GM23248 (cell line): ENCODE measurements at regions not wholly inside any gene's neighbourhood (a gene's known extent, or its start where the extent isn't known, plus 50 kb on each side); places are given as distances from the start of the nearest gene placed in this dataset.
A peak's percentile ranks its signal among the peaks of the same experiment; 100 is the strongest.
"Not testable (repeated sequence)": the region's sequence is repeated elsewhere in the genome, so short reads cannot be mapped to it uniquely, and the experiment has no call there.

Experiments
- DNase-seq: peaks from one replicate; pipeline ENCODE4 v3.0.0-alpha.2; 2015
- H2AFZ ChIP-seq: fragments of 200-600 bp; sonication (generic); 2 replicates; pipeline ENCODE4 v1.6.1; 2016; ENCODE audit warnings: antibody characterized with exemption
- H3F3A ChIP-seq: fragments of 200-600 bp; sonication (generic); 2 replicates; pipeline ENCODE4 v1.6.1; 2016; ENCODE audit warnings: mild to moderate bottlenecking, antibody characterized with exemption, mixed run types; ENCODE audit not compliant: insufficient read depth
- H3K27ac ChIP-seq: fragments of 200-600 bp; sonication (generic); 2 replicates; pipeline ENCODE4 v1.5.1; 2016; ENCODE audit warnings: mild to moderate bottlenecking
- H3K27me3 ChIP-seq: fragments of 200-600 bp; sonication (generic); replicated peaks from 2 replicates; pipeline ENCODE4 v1.6.1; 2016; ENCODE audit warnings: mild to moderate bottlenecking; ENCODE audit not compliant: insufficient read depth
- H3K36me3 ChIP-seq: fragments of 200-600 bp; sonication (generic); 2 replicates; pipeline ENCODE4 v1.6.1; 2016; ENCODE audit warnings: low read depth, mild to moderate bottlenecking
- H3K4me1 ChIP-seq: fragments of 200-600 bp; sonication (generic); 2 replicates; pipeline ENCODE4 v1.6.1; 2016; ENCODE audit warnings: mild to moderate bottlenecking; ENCODE audit not compliant: insufficient read depth
- H3K4me2 ChIP-seq: fragments of 200-600 bp; sonication (generic); one replicate; pipeline ENCODE4 v1.6.1; 2016; ENCODE audit warnings: mild to moderate bottlenecking; ENCODE audit not compliant: unreplicated experiment
- H3K4me3 ChIP-seq: fragments of 200-600 bp; sonication (generic); 2 replicates; pipeline ENCODE4 v1.5.1; 2016; ENCODE audit warnings: mild to moderate bottlenecking
- H3K79me2 ChIP-seq: fragments of 200-600 bp; sonication (generic); 2 replicates; pipeline ENCODE4 v1.6.1; 2016; ENCODE audit warnings: mild to moderate bottlenecking; ENCODE audit not compliant: insufficient read depth
- H3K9ac ChIP-seq: fragments of 200-600 bp; sonication (generic); 2 replicates; pipeline ENCODE4 v1.6.1; 2016; ENCODE audit warnings: mild to moderate bottlenecking
- H3K9me2 ChIP-seq: fragments of 200-600 bp; sonication (generic); 2 replicates; pipeline ENCODE4 v1.6.1; 2016; ENCODE audit warnings: mixed run types, mild to moderate bottlenecking, moderate library complexity; ENCODE audit not compliant: insufficient read depth
- H3K9me3 ChIP-seq: fragments of 200-600 bp; sonication (generic); one replicate; pipeline ENCODE4 v1.6.1; 2017; ENCODE audit warnings: low read depth
- H4K20me1 ChIP-seq: fragments of 200-600 bp; sonication (generic); 2 replicates; pipeline ENCODE4 v1.6.0; 2016; ENCODE audit not compliant: insufficient read depth
- WGBS, 2 experiments: methylation state at CpG; one replicate each; pipeline ENCODE4 v1.1.6; 2015 to 2017; ENCODE audit warnings: low lambda C conversion rate in 2 of 2, low coverage in 1 of 2; ENCODE audit errors: missing lambda C conversion rate in 2 of 2; 5-methylcytosine and 5-hydroxymethylcytosine counted together
- in situ Hi-C: fragments of 300-500 bp; cut with MboI; formaldehyde crosslinking; loops from 2 replicates; pipeline ENCODE4 v1.15.0; 2020

DNA sequence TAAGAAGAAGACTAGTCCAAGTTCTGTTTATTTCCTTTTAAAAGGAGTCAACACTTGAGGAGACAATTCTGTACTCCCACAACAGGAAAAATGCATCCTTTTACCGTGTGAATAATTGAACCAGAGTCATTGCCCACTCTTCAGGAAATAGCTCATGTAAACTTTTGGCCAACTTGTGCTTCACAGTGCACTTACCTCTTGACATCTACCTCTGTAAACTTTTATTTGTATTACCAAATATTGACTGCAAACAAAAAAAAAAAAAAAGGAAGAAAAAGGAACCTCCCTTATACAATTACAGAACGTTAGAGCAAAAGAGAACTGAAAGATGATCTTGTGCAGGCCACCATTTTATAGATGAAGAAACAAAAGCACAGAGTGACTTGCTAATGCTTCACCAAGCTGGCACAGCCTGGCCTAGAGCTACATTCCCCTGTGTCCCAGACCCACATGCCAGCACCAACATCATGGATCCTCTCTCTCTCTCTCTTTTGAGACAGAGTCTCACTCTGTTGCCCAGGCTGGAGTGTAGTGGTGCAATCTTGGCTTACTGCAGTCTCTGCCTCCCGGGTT lies 107.3 kb upstream of the NBPF19 start:
- H3K79me2 ChIP-seq, H3K27me3 ChIP-seq, H3K9me2 ChIP-seq, H3K9ac ChIP-seq, H3K4me2 ChIP-seq, H4K20me1 ChIP-seq, H3F3A ChIP-seq, H3K36me3 ChIP-seq, H3K27ac ChIP-seq, H3K9me3 ChIP-seq, in situ Hi-C loops, H2AFZ ChIP-seq, H3K4me1 ChIP-seq, H3K4me3 ChIP-seq: not testable (repeated sequence)
- WGBS, 2 experiments: 27 to 62% methylated on average over 1 of the region's 3 CpGs
- peak; percentile 0 for DNase-seq

DNA sequence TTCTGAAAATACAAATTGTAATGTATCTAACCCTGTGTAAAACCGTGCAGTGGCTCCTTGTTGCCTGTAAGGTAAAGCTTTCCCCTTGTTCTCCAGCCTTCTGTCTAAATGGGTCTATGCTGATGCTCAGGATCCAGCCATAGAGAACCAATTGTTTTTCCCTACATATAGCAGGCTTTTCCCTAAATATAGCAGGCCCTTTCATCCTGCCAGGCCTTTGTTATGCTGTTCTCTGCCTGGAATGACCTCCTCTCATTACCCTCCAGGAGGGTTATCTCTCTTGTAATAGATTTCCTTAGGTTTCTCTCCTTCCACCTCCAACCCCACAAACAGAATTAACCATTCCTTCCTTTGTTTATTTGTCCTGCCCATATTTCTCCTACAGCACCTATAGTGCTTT lies 106.5 kb upstream of the NBPF19 start:
- H3K4me2 ChIP-seq, H3K27ac ChIP-seq, H3K79me2 ChIP-seq, in situ Hi-C loops, DNase-seq, H3F3A ChIP-seq, H4K20me1 ChIP-seq, H3K9ac ChIP-seq, H3K4me3 ChIP-seq, H3K27me3 ChIP-seq, H3K9me3 ChIP-seq, H3K36me3 ChIP-seq, H3K4me1 ChIP-seq, H3K9me2 ChIP-seq, H2AFZ ChIP-seq: not testable (repeated sequence)
- 81 to 86% methylated on average over 1 of the region's 1 CpG for WGBS, 2 experiments

GRCh38 chr1:149369081-149369480 lies 105.8 kb upstream of the NBPF19 start:
- H3K27ac ChIP-seq, H3K79me2 ChIP-seq, DNase-seq, H4K20me1 ChIP-seq, H3K9me3 ChIP-seq, H3K9ac ChIP-seq, H3K4me1 ChIP-seq, H3K27me3 ChIP-seq, H3F3A ChIP-seq, H3K9me2 ChIP-seq, H3K4me3 ChIP-seq, H3K36me3 ChIP-seq, H2AFZ ChIP-seq, H3K4me2 ChIP-seq, in situ Hi-C loops: not testable (repeated sequence)
- no CpG with 5 or more reads among the region's 1 CpG for WGBS, 2 experiments

GRCh38 chr1:149371955-149372354 lies 102.9 kb upstream of the NBPF19 start:
- H3F3A ChIP-seq, H3K4me3 ChIP-seq, in situ Hi-C loops, H3K9me3 ChIP-seq, H3K4me2 ChIP-seq, H3K36me3 ChIP-seq, H2AFZ ChIP-seq, H3K27ac ChIP-seq, H4K20me1 ChIP-seq, H3K79me2 ChIP-seq, H3K27me3 ChIP-seq, H3K9ac ChIP-seq, DNase-seq, H3K9me2 ChIP-seq, H3K4me1 ChIP-seq: not testable (repeated sequence)
- 6 to 7% methylated on average over 3 of the region's 4 CpGs for WGBS, 2 experiments

DNA sequence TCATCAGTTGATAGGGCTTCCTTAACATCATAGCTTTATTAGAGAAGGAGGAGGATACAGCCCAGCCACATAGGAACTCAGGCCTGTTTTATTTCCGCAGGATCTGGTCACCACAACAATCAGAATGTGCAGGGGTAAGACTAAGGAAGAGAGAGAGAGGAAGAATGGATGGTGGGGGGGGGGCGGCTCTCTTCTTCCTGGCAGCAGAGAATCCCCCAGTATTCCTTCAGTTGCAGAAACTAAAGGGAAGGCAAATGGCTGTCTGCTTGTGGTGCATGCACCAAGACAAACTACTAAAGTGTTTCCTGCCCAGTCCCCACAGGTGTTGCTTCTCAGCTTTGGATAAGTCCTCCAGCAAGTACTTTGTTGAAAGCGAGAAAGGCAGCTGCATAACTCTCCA lies 96.4 kb upstream of the NBPF19 start:
- H3K4me1 ChIP-seq, DNase-seq, H3K36me3 ChIP-seq, in situ Hi-C loops, H3K9me3 ChIP-seq, H3K9ac ChIP-seq, H2AFZ ChIP-seq, H3K79me2 ChIP-seq, H3F3A ChIP-seq, H3K4me3 ChIP-seq, H3K27me3 ChIP-seq, H3K4me2 ChIP-seq, H4K20me1 ChIP-seq, H3K9me2 ChIP-seq: not testable (repeated sequence)
- H3K27ac ChIP-seq: 0 out of 2 replicates have a peak overlapping the region, but pooled peaks have one; percentile 6
- WGBS, 2 experiments: 24 to 27% methylated on average over 1 to 3 of the region's 3 CpGs

GRCh38 chr1:149390173-149390926 lies 84.5 kb upstream of the NBPF19 start:
- H3K4me2 ChIP-seq, H3K27me3 ChIP-seq, H2AFZ ChIP-seq, H4K20me1 ChIP-seq, H3K36me3 ChIP-seq, H3K4me1 ChIP-seq, H3K9me3 ChIP-seq, H3K9me2 ChIP-seq, in situ Hi-C loops, H3F3A ChIP-seq: not testable (repeated sequence)
- Histone ChIP-seq H3K9ac (peak overlapping the region; percentile 75), H3K79me2 (peaks cover 24% of the 10 kb centered on the region), H3K4me3 (peak overlapping the region; percentile 72), H3K27ac (peak overlapping the region; percentile 51)
- 0% methylated on average over 14 to 17 of the region's 69 CpGs for WGBS, 2 experiments
- DNase-seq: peak; percentile 54

DNA sequence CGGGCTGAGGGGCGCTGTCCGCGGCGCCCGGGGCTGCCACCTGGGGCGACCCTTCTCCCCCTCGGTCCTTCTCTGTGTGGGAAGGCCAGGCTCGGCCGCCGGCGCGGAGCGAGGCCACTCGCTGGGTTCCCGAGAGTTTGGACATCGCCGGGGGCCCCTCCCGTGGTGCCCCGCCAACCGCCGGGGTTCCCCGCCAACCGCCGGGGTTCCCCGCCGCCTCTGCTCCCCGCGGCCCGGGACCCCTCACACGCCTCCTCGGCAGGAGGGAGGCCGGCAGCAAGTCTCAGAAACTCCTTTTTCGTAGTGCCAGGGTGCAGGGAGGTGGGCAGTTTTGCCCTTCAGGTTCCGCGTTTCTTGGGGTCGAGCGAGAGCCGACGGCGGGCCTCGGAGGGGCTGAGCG lies 83.9 kb upstream of the NBPF19 start:
- H3K9me2 ChIP-seq, H3K4me2 ChIP-seq, DNase-seq, H4K20me1 ChIP-seq, H2AFZ ChIP-seq, H3K9me3 ChIP-seq, H3F3A ChIP-seq, H3K27me3 ChIP-seq, H3K36me3 ChIP-seq, H3K4me1 ChIP-seq, in situ Hi-C loops: not testable (repeated sequence)
- peak overlapping the region; percentile 51; the same call in 1 of the 2 replicates for H3K27ac ChIP-seq
- peak overlapping the region; percentile 72 for H3K4me3 ChIP-seq
- whole genome bisulfite sequencing, 2 experiments: no CpG with 5 or more reads among the region's 43 CpGs
- H3K9ac ChIP-seq: peak overlapping the region; percentile 75
- peaks cover 26% of the 10 kb centered on the region for H3K79me2 ChIP-seq
